Lower leg skin (tissue), 3 donors: ENCODE measurements at regions not wholly inside any gene's neighbourhood (a gene's known extent, or its start where the extent isn't known, plus 50 kb on each side); places are given as distances from the start of the nearest gene placed in this dataset.

Experiments
- POLR2A ChIP-seq, 2 donors: fragments of 450-650 bp; IDR thresholded peaks; one replicate each; pipeline ENCODE4 v1.6.1; 2016 to 2017; ENCODE audit warnings: antibody characterized with exemption in 2 of 2, mild to moderate bottlenecking in 1 of 2, moderate library complexity in 1 of 2
- TF ChIP-seq, protein P1 (sequence below), 3 donors: fragments of 450-650 bp; IDR thresholded peaks; one replicate each; pipeline ENCODE4 v1.5.1; 2016; ENCODE audit warnings: antibody characterized with exemption in 3 of 3, mild to moderate bottlenecking in 3 of 3, moderate library complexity in 2 of 3

DNA sequence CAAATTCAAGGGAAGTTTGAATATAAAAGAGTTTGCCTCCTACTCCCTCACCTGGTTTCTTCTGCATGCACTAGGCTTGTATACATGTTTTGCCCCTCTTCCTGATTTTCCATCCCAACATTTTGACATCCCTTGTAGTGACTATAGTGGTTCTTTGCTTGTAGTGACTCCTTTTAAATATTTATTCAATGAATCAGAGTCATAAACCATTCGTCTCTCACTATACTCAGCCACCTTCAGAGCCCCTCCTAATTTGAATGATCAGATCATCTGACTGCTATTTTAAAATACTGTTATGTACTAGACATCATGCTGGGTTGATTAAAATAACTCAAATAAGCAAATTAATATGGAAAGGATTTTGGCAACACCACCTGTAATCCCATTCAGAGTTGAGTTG lies 492.1 kb upstream of the PIK3C3 start:
- TF ChIP-seq, protein P1, sequence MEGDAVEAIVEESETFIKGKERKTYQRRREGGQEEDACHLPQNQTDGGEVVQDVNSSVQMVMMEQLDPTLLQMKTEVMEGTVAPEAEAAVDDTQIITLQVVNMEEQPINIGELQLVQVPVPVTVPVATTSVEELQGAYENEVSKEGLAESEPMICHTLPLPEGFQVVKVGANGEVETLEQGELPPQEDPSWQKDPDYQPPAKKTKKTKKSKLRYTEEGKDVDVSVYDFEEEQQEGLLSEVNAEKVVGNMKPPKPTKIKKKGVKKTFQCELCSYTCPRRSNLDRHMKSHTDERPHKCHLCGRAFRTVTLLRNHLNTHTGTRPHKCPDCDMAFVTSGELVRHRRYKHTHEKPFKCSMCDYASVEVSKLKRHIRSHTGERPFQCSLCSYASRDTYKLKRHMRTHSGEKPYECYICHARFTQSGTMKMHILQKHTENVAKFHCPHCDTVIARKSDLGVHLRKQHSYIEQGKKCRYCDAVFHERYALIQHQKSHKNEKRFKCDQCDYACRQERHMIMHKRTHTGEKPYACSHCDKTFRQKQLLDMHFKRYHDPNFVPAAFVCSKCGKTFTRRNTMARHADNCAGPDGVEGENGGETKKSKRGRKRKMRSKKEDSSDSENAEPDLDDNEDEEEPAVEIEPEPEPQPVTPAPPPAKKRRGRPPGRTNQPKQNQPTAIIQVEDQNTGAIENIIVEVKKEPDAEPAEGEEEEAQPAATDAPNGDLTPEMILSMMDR (IDR thresholded peaks at IDR 0.05), result no peak
- no peak for TF ChIP-seq POLR2A (IDR thresholded peaks at IDR 0.05)
